ENCODE measurements at regions not wholly inside any gene's neighbourhood (a gene's known extent, or its start where the extent isn't known, plus 50 kb on each side); places are given as distances from the start of the nearest gene placed in this dataset.

- no peak for DNase-seq (ENCODE audit: low read depth)
Observed at GRCh38 chr1:224504297-224505041, 69.9 kb upstream of the WDR26 start.

GRCh38 chr1:224505454-224506093 lies 71.0 kb upstream of the WDR26 start:
- DNase-seq (ENCODE audit: low read depth), result no peak

GRCh38 chr1:224506141-224506814 lies 71.7 kb upstream of the WDR26 start:
- no peak for DNase-seq (ENCODE audit: low read depth)

GRCh38 chr1:224507771-224508523 lies 73.3 kb upstream of the WDR26 start:
- DNase-seq (ENCODE audit: low read depth), result no peak

- DNase-seq (ENCODE audit: low read depth), result no peak
Observed at GRCh38 chr1:224509907-224510306, 75.3 kb upstream of the WDR26 start.

- DNase-seq (ENCODE audit: low read depth), result no peak
Observed at GRCh38 chr1:224510880-224511645, 76.5 kb upstream of the WDR26 start.

- no peak for DNase-seq (ENCODE audit: low read depth)
Observed at GRCh38 chr1:224512600-224513151, 78.1 kb upstream of the WDR26 start.

- DNase-seq (ENCODE audit: low read depth), result no peak
Observed at GRCh38 chr1:224513383-224513782, 78.8 kb upstream of the WDR26 start.

GRCh38 chr1:224513787-224514209 lies 79.2 kb upstream of the WDR26 start:
- DNase-seq (ENCODE audit: low read depth), result peak; percentile 85

GRCh38 chr1:224517171-224517570 lies 82.6 kb upstream of the WDR26 start:
- no peak for DNase-seq (ENCODE audit: low read depth)

- DNase-seq (ENCODE audit: low read depth), result no peak
Observed at GRCh38 chr1:224518528-224518927, 83.9 kb upstream of the WDR26 start.

- no peak for DNase-seq (ENCODE audit: low read depth)
Observed at GRCh38 chr1:224519874-224520273, 85.3 kb upstream of the WDR26 start.

GRCh38 chr1:224520808-224521207 lies 86.2 kb upstream of the WDR26 start:
- DNase-seq (ENCODE audit: low read depth), result no peak

GRCh38 chr1:224521904-224522734 lies 87.5 kb upstream of the WDR26 start:
- DNase-seq (ENCODE audit: low read depth), result no peak

- DNase-seq (ENCODE audit: low read depth), result no peak
Observed at GRCh38 chr1:224523676-224524075, 89.1 kb upstream of the WDR26 start.

GRCh38 chr1:224524679-224525078 lies 90.1 kb upstream of the WDR26 start:
- DNase-seq (ENCODE audit: low read depth), result no peak

- no peak for DNase-seq (ENCODE audit: low read depth)
Observed at GRCh38 chr1:224525411-224526040, 90.6 kb upstream of the CNIH3 start.

GRCh38 chr1:224526771-224527170 lies 89.3 kb upstream of the CNIH3 start:
- DNase-seq (ENCODE audit: low read depth), result no peak

- no peak for DNase-seq (ENCODE audit: low read depth)
Observed at GRCh38 chr1:224528900-224529299, 87.2 kb upstream of the CNIH3 start.

GRCh38 chr1:224529844-224530243 lies 86.3 kb upstream of the CNIH3 start:
- DNase-seq (ENCODE audit: low read depth), result no peak

Data from stimulated activated CD8-positive, alpha-beta memory T cell treated with anti-CD3 and anti-CD28 coated beads, Interleukin-15, amount 100 ng/mL, for 1 hour (primary cell).